Fibroblast of lung (primary cell): ENCODE measurements at regions not wholly inside any gene's neighbourhood (a gene's known extent, or its start where the extent isn't known, plus 50 kb on each side); places are given as distances from the start of the nearest gene placed in this dataset.

Experiments
- EZH2 ChIP-seq: IDR thresholded peaks from 2 replicates; pipeline ENCODE4 v1.5.1; 2012; ENCODE audit warnings: low read length, control low read depth, mild to moderate bottlenecking; ENCODE audit errors: missing control alignments
- TF ChIP-seq, protein P1 (sequence below), 2 donors: IDR thresholded peaks in 1 of 2; conservative IDR thresholded peaks in 1 of 2; 1 replicate in 1 of 2; 2 replicates in 1 of 2; pipeline ENCODE4 v1.5.1; 2011 to 2012; ENCODE audit warnings: low read length in 2 of 2, control low read depth in 1 of 2, inconsistent platforms in 1 of 2, low read depth in 1 of 2, mild to moderate bottlenecking in 1 of 2

DNA sequence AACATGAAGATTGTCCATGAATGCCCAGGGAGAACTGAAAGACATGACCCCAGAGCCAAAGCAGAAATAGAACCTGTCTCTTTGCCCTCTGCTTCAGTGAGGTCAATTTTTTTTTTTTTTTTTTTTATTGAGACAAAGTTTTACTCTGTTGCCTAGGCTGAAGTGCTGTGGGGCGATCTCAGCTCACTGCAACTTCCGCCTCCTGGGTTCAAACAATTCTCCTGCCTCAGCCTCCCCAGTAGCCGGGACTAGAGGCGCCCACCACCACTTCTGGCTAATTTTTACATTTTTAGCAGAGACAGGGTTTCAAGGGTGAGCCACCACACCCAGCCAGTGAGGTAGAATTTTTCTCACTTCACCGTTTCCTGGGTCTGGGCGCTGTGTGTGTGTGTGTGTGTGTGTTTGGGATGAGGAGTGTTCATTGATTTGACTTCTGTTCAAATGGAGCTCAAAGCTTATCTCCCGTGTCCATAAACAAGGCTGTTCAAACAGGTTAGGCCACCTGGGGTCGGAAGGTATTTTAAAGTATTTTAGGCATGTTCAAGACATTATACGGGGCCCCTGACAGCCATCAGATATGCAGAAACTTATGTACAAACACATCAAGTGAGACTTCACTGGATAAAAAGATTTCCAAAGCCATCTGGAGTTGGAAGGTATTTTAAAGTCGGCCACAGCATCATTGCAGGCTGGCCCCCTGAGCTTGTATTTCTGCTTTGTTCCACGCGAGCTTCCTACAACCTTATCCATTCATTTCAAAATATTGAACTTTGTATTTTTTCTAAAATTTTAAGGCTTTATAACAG, 93.8 kb downstream of the MAP3K8 start:
- TF ChIP-seq, protein P1, sequence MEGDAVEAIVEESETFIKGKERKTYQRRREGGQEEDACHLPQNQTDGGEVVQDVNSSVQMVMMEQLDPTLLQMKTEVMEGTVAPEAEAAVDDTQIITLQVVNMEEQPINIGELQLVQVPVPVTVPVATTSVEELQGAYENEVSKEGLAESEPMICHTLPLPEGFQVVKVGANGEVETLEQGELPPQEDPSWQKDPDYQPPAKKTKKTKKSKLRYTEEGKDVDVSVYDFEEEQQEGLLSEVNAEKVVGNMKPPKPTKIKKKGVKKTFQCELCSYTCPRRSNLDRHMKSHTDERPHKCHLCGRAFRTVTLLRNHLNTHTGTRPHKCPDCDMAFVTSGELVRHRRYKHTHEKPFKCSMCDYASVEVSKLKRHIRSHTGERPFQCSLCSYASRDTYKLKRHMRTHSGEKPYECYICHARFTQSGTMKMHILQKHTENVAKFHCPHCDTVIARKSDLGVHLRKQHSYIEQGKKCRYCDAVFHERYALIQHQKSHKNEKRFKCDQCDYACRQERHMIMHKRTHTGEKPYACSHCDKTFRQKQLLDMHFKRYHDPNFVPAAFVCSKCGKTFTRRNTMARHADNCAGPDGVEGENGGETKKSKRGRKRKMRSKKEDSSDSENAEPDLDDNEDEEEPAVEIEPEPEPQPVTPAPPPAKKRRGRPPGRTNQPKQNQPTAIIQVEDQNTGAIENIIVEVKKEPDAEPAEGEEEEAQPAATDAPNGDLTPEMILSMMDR (conservative IDR thresholded peaks at IDR 0.05 in 1 of 2, IDR thresholded peaks at IDR 0.05 in 1 of 2; ENCODE audit: low read depth in 1 of 2, low read length in 2 of 2) = no peak
- no peak for TF ChIP-seq EZH2
